SU-DHL-6 (cell line): ENCODE measurements at regions not wholly inside any gene's neighbourhood (a gene's known extent, or its start where the extent isn't known, plus 50 kb on each side); places are given as distances from the start of the nearest gene placed in this dataset.

Experiments used
- CTCF ChIP-seq: fragments of 200-600 bp; sonication (generic); IDR thresholded peaks from one replicate; pipeline ENCODE4 v1.5.1; 2017; ENCODE audit warnings: antibody characterized with exemption, mild to moderate bottlenecking, low read length, moderate library complexity; ENCODE audit not compliant: insufficient read depth, poor library complexity, severe bottlenecking
- EZH2phosphoT487 ChIP-seq: fragments of 200-600 bp; sonication (generic), shearing (Covaris generic); conservative IDR thresholded peaks from 2 replicates; pipeline ENCODE4 v1.6.1; 2018; ENCODE audit warnings: mild to moderate bottlenecking, antibody characterized with exemption, low read length, moderate library complexity, mixed read lengths

GRCh38 chr1:91174734-91175133 lies 152.9 kb upstream of the ZNF644 start:
- TF ChIP-seq CTCF (no peak), EZH2phosphoT487 (no peak)
